ENCODE measurements at regions not wholly inside any gene's neighbourhood (a gene's known extent, or its start where the extent isn't known, plus 50 kb on each side); places are given as distances from the start of the nearest gene placed in this dataset.
"Not testable (repeated sequence)": the region's sequence is repeated elsewhere in the genome, so short reads cannot be mapped to it uniquely, and the experiment has no call there.

DNA sequence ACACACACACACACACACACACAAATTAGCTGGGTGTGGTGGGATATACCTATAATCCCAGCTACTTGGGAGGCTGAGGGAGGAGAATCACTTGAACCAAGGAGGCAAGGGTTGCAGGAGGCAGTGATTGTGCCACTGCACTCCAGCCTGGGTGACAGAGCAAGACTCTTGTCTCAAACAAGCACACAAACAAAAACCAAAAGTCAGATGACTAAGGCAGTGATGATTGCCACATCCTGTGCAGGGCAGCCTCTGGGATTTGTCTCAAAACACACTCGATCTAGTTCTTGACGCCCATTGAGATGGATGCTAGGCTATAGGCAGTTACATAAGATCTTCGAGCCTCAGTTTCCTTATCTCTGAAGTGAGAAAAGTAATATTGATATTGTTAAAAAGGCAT, 183.1 kb upstream of the NOTCH2NLA start:
- peak in 1 of 3 donors; percentile 77 for TF ChIP-seq POLR2AphosphoS5 (IDR thresholded peaks at IDR 0.05)
- peak overlapping the region in 6 of 8 donors; percentile 11 to 64 (median 47) for H3K27ac ChIP-seq
- H3K27me3 ChIP-seq (replicated peaks in 1 of 7); H3K4me1 ChIP-seq; intact Hi-C loops (cut with DNase I; ENCODE audit: low total_unique reads); DNase-seq; H3K4me3 ChIP-seq; H3K36me3 ChIP-seq; H3K9me3 ChIP-seq: not testable (repeated sequence)
- 0 to 25% (median 11%) methylated on average over 1 to 2 of the region's 3 CpGs; no CpG with 5 or more reads in 1 of the 5 donors for WGBS, 5 donors

DNA sequence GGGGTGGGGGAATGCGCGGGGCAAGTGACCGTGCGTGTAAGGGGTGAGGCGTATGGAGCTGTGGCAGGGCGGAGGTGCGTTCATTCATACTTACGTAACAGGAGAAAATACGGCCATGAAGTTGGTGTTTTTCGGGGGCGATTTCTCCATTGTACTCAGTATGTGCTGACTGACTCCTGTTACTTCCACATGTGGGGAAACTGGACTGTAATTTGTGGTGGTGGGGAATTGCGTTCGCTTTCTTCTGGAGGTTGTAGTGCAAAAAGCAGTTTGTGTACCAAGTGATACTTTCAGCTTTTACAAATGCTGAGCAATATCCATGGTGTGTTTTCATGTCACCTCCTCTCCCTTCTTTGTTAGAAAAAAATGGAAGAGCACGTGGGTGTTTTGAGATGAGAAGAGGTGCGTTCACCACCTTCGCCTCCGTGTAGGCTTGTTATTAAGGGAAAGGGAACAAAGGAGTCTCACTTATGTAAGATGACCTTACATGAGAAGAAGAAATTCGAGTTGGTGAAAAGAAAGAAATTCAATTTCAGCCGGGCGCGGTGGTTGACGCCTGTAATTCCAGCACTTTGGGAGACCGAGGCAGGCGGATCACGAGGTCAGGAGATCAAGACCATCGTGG, 181.1 kb upstream of the NOTCH2NLA start:
- H3K4me1 ChIP-seq; H3K36me3 ChIP-seq; H3K27me3 ChIP-seq (replicated peaks in 1 of 7); intact Hi-C loops (cut with DNase I; ENCODE audit: low total_unique reads); H3K9me3 ChIP-seq: not testable (repeated sequence)
- H3K4me3 ChIP-seq = peak overlapping the region in 1 of 8 donors; percentile 44
- whole genome bisulfite sequencing, 5 donors = 41 to 65% (median 46%) methylated on average over 23 to 26 of the region's 26 CpGs
- DNase-seq = peak; percentile 39
- peak overlapping the region in 5 of 8 donors; percentile 43 to 68 (median 57) for H3K27ac ChIP-seq
- peak in 2 of 3 donors; percentile 30 to 78 for TF ChIP-seq POLR2AphosphoS5 (IDR thresholded peaks at IDR 0.05)

DNA sequence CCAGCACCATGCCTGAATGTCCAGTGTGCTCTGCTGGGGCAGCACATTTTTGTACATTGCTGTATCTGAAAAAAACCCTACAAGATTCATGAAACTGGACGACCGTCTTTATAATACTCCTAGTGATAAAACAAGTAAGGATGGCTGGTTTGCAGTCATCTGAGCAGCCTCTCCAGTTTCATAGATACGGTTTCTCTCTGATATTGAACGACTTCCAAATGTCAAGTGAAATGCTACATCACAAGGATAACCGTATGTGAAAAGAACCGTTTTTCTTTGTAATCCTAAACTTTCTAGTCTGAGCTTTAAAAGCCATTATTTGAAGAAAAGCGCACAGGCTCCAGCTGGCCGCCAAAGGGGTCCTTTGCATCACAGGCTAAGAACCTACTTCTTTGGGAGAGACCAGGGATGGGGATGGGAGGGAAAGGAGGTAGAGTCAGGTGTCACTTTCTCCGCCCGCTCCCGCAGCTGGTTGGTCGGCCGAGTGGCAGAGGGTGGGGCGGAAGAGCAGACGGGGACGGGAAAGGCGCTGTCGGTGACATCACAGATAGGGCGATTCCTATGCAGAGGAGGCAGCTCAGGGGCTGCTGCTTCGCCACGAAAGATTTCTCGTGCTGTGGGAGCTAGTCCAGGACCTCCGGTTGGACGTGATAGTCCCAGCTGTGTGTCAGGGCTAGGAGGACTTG, 180.4 kb upstream of the NOTCH2NLA start:
- H3K4me1 ChIP-seq; H3K27me3 ChIP-seq (replicated peaks in 1 of 7); H3K36me3 ChIP-seq; intact Hi-C loops (cut with DNase I; ENCODE audit: low total_unique reads); H3K9me3 ChIP-seq: not testable (repeated sequence)
- 41 to 59% (median 49%) methylated on average over 5 to 13 of the region's 24 CpGs for WGBS, 5 donors
- Histone ChIP-seq H3K27ac (peak overlapping the region in 4 of 8 donors; percentile 43 to 68 (median 62)), H3K4me3 (peak overlapping the region in 1 of 8 donors; percentile 44)
- peak; percentile 74 for DNase-seq

DNA sequence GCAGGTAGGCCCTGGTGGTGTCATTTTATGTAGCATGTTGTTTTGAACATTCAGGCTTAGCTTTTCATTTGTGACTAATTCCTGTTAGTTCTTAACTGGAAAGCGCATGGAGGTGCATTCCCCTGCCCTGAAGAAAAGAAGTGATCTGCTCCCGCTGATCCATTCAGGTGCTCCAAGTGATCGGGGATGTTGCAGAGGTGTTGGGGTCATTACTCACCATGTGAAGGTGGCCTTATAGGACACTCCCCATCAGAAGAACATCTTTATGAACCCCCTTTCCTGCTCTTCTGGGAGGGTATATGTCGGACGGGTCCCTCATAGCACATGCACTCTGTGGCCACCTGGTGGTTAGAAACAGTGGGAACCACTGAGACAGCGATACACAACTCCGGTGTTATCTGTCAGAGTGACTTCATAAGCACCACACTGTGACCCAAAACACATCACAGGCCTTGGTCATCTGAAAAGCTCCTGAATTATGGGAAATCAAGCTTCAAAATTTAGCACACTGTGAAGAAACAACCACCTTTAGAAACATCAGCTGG, 172.5 kb upstream of the NOTCH2NLA start:
- H3K9me3 ChIP-seq; H3K36me3 ChIP-seq; intact Hi-C loops (cut with DNase I; ENCODE audit: low total_unique reads); H3K4me3 ChIP-seq; H3K27me3 ChIP-seq (replicated peaks in 1 of 7): not testable (repeated sequence)
- DNase-seq = peak; percentile 14
- peak overlapping the region in 3 of 8 donors; percentile 13 to 68 (median 50) for H3K27ac ChIP-seq
- TF ChIP-seq, protein P1, sequence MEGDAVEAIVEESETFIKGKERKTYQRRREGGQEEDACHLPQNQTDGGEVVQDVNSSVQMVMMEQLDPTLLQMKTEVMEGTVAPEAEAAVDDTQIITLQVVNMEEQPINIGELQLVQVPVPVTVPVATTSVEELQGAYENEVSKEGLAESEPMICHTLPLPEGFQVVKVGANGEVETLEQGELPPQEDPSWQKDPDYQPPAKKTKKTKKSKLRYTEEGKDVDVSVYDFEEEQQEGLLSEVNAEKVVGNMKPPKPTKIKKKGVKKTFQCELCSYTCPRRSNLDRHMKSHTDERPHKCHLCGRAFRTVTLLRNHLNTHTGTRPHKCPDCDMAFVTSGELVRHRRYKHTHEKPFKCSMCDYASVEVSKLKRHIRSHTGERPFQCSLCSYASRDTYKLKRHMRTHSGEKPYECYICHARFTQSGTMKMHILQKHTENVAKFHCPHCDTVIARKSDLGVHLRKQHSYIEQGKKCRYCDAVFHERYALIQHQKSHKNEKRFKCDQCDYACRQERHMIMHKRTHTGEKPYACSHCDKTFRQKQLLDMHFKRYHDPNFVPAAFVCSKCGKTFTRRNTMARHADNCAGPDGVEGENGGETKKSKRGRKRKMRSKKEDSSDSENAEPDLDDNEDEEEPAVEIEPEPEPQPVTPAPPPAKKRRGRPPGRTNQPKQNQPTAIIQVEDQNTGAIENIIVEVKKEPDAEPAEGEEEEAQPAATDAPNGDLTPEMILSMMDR (IDR thresholded peaks at IDR 0.05 in 8 of 11, conservative IDR thresholded peaks at IDR 0.05 in 3 of 11) = peak in 10 of 11 experiments; percentile 20 to 73 (median 62)
- 26 to 40% (median 30%) methylated on average over 5 to 7 of the region's 7 CpGs for WGBS, 5 donors
- H3K4me1 ChIP-seq = peaks cover 0 to 15% (median 4%) of the 10 kb centered on the region in 6 donors

DNA sequence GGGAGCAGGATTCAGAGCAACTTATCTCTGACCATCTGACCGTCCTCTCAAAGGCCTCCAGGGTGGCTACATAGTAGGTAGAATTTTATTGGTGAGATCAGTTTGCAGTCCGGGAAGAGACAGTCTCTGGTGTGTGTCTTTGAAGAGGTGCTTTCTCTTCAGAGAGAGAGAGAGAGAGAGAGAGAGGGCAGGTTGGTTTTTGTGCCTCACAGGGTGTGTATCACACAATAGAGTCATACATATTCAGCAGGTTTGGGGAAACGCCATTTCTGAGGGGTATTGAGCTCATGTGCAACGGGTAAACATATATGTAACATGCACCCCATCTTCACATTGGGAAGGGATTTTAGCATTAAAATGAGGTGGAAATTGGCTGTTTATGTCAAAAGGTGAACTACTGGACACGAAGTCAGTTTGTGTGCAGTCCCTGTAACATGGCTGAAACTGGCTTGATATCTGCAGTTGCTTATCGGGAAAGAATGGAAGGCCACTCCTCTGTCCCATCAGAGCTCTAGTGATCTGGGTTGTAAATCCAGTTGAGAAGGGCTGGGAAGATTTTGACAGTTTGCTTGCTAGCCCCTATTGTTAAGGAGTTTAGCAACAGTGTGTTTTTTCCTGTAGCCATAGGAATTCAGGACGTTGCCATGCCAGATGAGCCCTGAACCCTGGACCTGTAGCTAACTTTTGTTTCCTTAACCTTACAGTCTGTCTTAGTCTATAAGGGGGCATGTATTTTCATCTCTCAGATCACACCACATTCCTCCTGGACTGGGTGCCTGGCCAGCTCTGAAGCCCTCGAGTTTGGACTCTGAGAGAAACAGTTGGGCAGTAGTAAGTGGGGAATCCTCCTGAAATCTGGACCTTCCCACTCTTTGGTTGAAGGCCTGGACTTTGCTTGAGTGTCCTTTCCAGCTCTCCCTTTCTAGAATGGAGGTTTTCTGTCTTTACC, 171.6 kb upstream of the NOTCH2NLA start:
- H3K36me3 ChIP-seq; intact Hi-C loops (cut with DNase I; ENCODE audit: low total_unique reads); H3K4me3 ChIP-seq; H3K9me3 ChIP-seq; H3K27me3 ChIP-seq (replicated peaks in 1 of 7): not testable (repeated sequence)
- peak; percentile 3 for DNase-seq
- peaks cover 0 to 15% (median 4%) of the 10 kb centered on the region in 6 donors for H3K4me1 ChIP-seq
- H3K27ac ChIP-seq = peak overlapping the region in 6 of 8 donors; percentile 13 to 68 (median 37)
- WGBS, 5 donors = 77 to 83% (median 79%) methylated on average over 8 of the region's 8 CpGs

DNA sequence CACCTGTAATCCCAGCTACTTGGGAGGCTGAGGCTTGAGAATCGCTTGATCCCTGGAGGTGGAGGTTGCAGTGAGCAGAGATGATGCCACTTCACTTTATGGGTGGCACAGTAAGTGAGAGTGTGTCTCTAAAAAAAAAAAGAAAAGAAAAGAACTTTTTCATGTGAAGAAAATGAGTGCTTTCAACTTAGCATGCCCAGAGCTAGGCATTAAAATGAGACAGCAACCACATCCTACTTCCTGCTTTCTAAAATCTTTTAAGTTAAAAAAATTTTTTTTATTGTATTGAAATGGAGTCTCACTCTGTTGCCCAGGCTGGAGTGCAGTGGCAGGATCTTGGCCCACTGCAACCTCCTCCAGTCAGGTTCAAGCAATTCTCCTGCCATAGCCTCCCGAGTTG, 170.4 kb upstream of the NOTCH2NLA start:
- not testable (repeated sequence) for DNase-seq
- peak overlapping the region in 3 of 8 donors; percentile 27 to 50 (median 28) for H3K27ac ChIP-seq

DNA sequence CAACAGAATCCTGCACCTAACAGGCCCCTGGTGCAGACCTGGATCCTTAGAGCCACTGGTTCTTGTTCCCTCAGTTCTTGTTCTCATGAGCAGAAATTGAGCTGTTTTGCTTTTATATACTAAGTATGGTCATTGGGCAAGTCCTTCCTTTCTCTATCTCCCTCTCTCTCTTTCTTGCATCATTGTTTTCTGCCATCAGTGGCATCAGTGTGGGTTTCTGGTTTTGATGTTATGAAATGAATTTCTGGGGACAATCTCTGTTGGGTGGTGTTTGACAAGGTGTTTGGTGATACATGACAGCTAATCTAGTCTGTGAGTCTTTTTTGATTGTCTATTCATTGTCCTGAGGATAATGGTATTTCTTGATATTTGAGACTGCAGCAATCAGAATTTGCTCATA, 168.0 kb upstream of the NOTCH2NLA start:
- H3K27ac ChIP-seq; H3K4me3 ChIP-seq; intact Hi-C loops (cut with DNase I; ENCODE audit: low total_unique reads); H3K9me3 ChIP-seq; DNase-seq; H3K27me3 ChIP-seq (replicated peaks in 1 of 7); H3K36me3 ChIP-seq: not testable (repeated sequence)
- H3K4me1 ChIP-seq = peaks cover 0 to 14% (median 4%) of the 10 kb centered on the region in 6 donors

More for the DNA sequence above, 170.4 kb upstream of the NOTCH2NLA start:
- H3K4me3 ChIP-seq; intact Hi-C loops (cut with DNase I; ENCODE audit: low total_unique reads); H3K27me3 ChIP-seq (replicated peaks in 1 of 7); H3K9me3 ChIP-seq; H3K36me3 ChIP-seq: not testable (repeated sequence)
- WGBS, 5 donors = 64 to 86% (median 84%) methylated on average over 2 of the region's 2 CpGs
- H3K4me1 ChIP-seq = peaks cover 0 to 15% (median 4%) of the 10 kb centered on the region in 6 donors

DNA sequence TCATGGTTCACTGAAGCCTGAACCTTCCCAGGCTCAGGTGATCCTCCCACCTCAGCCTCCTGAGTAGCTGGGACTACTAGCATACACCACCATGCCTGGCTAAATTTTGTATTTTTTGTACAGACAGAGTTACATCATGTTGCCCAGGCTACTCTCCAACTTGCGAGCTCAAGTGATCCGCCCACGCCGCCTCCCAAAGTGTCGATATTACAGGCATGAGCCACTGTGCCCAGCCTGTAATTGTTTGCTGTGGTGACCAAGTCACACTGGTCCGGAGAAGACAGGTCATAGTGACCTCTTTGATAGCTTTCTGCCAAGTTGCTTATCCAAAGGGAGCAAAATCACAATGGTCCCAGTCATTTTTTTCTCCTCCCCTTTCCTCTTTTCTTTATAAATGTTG, 167.4 kb upstream of the NOTCH2NLA start:
- H3K9me3 ChIP-seq; H3K4me3 ChIP-seq; H3K27me3 ChIP-seq (replicated peaks in 1 of 7); H3K36me3 ChIP-seq; H3K27ac ChIP-seq; H3K4me1 ChIP-seq; intact Hi-C loops (cut with DNase I; ENCODE audit: low total_unique reads): not testable (repeated sequence)
- WGBS, 5 donors = 85 to 95% (median 90%) methylated on average over 4 to 6 of the region's 6 CpGs
- peak; percentile 32 for DNase-seq

DNA sequence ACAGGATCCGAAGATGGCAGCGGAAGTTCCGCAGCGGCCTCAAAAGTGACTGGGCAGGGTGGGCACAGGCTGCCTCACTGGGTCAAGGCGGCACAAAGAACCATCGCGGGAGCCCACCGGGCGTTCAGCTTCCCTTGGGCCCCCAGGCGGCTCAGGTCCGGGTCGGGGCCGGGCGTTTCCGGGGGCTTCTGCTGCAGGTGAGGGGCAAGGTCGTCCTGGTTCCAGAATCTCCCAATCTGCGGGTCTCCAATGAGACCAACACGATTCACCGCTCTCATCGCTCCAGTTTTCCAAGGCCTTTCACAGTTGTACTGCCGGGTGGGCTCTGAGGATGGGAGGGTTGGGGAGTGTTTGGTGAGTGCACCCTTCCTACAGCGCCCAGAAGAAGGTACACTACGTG, 165.0 kb upstream of the NOTCH2NLA start:
- DNase-seq; H3K36me3 ChIP-seq; H3K9me3 ChIP-seq; H3K27me3 ChIP-seq (replicated peaks in 1 of 7); intact Hi-C loops (cut with DNase I; ENCODE audit: low total_unique reads); H3K4me1 ChIP-seq; H3K27ac ChIP-seq: not testable (repeated sequence)
- 38 to 56% (median 52%) methylated on average over 2 to 18 of the region's 23 CpGs for WGBS, 5 donors
- H3K4me3 ChIP-seq = peak overlapping the region in 1 of 8 donors; percentile 17

Measured in spleen (tissue), 11 donors.